Left ventricle myocardium inferior (tissue), 1 donor: ENCODE measurements at regions not wholly inside any gene's neighbourhood (a gene's known extent, or its start where the extent isn't known, plus 50 kb on each side); places are given as distances from the start of the nearest gene placed in this dataset.

Experiments
- DNase-seq: peaks from one replicate; pipeline ENCODE4 v3.0.0-alpha.2; 2020
- H3K27ac ChIP-seq: fragments of 200-600 bp; replicated peaks from 2 replicates; pipeline ENCODE4 v1.8.0; 2021
- H3K27me3 ChIP-seq: fragments of 200-600 bp; 2 replicates; pipeline ENCODE4 v1.8.0; 2021; ENCODE audit warnings: low read depth
- H3K36me3 ChIP-seq: fragments of 200-600 bp; 2 replicates; pipeline ENCODE4 v1.8.0; 2021
- H3K4me1 ChIP-seq: fragments of 200-600 bp; 2 replicates; pipeline ENCODE4 v1.8.0; 2021
- H3K4me3 ChIP-seq: fragments of 200-600 bp; 2 replicates; pipeline ENCODE4 v1.8.0; 2021; ENCODE audit warnings: mild to moderate bottlenecking, moderate library complexity
- H3K9me3 ChIP-seq: fragments of 200-600 bp; replicated peaks from 2 replicates; pipeline ENCODE4 v1.8.0; 2021
- CTCF ChIP-seq: fragments of 200-600 bp; IDR thresholded peaks from 2 replicates; pipeline ENCODE4 v1.8.0; 2021; ENCODE audit warnings: antibody characterized with exemption, mild to moderate bottlenecking, borderline replicate concordance
- intact Hi-C: fragments of 100-400 bp; cut with micrococcal nuclease; formaldehyde crosslinking; loops from one replicate; pipeline ENCODE4 v1.11.0; 2022
- donor health status: DM: no; HTN: yes; CAD: no; lungs with severe emphysema.

DNA sequence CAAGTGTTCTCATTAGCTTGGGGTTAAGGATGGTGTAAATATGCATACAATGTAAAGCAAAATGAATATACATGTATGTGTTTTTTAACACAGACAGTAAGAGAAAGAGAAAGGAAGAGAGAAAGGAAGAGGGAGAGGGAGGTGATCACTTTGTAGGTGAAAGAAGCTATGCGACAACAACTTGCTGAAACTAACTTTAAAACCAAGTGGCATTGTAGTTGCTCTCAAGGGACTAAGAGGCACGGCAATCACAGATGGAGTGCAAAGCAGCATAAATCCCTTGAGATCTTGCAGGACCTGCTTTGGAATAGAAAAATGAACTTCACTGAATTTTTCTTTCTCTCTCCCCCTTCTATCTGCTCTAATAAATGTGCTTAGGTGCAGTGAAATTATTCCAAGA is 1665.0 kb upstream of the TENM3 start:
- Histone ChIP-seq H3K27ac (no peak overlapping the region), H3K36me3 (no peaks in the 10 kb centered on the region), H3K4me1 (no peaks in the 10 kb centered on the region), H3K27me3 (no peaks in the 10 kb centered on the region), H3K4me3 (no peak overlapping the region), H3K9me3 (no peaks in the 10 kb centered on the region)
- intact Hi-C loops, result no loop called here
- TF ChIP-seq CTCF, result no peak
- no peak for DNase-seq

DNA sequence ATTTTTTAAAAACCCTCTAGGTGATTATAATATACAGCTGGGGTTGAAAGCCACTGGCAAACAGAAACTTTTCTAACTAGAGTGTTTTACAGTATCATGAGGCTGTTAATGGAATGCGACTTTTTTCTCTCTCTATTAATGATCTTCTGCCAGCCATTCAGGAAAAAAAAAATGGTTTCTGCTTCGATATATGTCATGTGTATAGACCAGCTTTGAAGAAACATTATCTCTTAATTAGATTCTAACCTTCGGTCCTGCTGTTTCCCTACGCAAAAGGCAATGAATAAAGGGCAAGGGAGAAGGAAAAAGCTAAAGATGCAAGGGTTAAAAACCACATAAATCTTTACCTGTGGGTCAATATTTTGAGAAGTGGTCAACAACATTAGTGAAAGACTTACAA is 1662.1 kb upstream of the TENM3 start:
- Histone ChIP-seq H3K4me1 (no peaks in the 10 kb centered on the region), H3K27me3 (no peaks in the 10 kb centered on the region), H3K9me3 (no peaks in the 10 kb centered on the region), H3K27ac (no peak overlapping the region), H3K4me3 (no peak overlapping the region), H3K36me3 (no peaks in the 10 kb centered on the region)
- intact Hi-C loops, result no loop called here
- TF ChIP-seq CTCF, result no peak
- no peak for DNase-seq

DNA sequence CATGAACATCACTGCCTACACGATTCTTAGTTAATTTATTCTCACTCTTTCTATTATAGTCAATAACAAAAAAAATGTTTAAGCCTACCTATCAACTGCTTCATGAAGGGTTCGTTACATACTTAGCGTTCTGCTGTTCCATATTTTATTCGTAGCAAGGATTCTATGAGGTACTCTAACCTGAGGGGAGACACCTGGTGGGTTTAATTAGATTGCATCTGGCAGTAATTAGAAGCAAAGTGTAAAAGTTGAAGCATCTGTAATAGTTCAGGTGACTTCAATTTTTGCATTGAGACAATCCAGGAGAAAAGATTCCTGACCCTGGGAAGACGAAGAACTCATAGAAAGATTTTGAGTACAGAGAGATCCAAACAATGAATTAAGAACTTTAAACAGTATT is 1655.8 kb upstream of the TENM3 start:
- no peak overlapping the region for H3K4me3 ChIP-seq
- no peak for TF ChIP-seq CTCF
- intact Hi-C loops, result no loop called here
- no peaks in the 10 kb centered on the region for H3K27me3 ChIP-seq
- no peak overlapping the region for H3K27ac ChIP-seq
- no peaks in the 10 kb centered on the region for H3K4me1 ChIP-seq
- no peak for DNase-seq
- H3K36me3 ChIP-seq, result no peaks in the 10 kb centered on the region
- no peaks in the 10 kb centered on the region for H3K9me3 ChIP-seq

DNA sequence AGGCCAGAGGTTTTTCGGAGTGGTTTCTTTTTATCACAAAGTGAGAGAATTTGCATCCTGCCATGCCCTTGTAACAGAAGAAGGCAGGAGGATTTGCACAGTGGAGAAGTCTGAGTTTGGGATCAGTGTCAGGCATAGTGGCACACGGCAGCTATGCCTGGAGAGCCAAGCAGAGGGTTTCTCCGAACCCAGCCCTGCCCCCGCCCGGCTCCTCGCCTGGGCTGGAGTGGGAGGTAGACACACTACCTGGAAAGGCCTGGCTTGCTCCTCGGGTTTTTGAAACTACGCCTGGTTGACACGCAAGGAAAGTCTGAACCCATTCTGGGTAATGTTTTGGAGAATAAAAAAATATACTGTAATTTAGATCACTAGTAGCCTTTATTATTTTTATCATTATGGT is 1653.6 kb upstream of the TENM3 start:
- intact Hi-C loops, result no loop called here
- H3K4me3 ChIP-seq, result no peak overlapping the region

DNA sequence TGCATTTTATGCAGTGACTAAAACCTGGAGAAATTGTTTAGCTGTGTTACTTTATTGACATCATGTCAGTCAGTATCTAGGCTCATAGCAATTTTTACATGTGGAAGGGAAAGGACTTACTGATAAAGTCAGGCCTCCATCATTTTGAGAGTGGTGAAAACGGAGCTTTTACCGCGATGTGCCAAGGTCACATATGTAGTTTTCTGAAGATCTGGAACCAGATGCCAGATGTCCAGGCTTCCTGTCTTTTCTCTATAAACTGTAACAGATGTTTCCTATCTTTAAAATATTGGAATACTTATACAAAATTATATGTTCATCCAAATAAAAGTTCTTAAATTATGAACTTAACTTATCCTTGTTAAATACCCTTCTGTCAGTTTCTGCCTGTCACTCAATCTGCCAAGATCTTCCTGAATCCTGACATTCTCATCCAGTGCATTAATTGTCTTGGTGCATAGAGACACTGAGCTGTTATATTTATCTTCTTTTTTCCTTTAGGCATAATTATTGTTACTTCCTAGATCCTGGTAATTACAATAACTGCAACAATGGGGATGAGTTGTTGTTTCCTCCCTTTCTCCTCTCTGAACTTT is 1646.2 kb upstream of the TENM3 start:
- TF ChIP-seq CTCF, result no peak
- intact Hi-C loops, result no loop called here
- no peak overlapping the region for H3K27ac ChIP-seq
- no peak for DNase-seq
- peaks cover 8% of the 10 kb centered on the region for H3K9me3 ChIP-seq
- no peaks in the 10 kb centered on the region for H3K27me3 ChIP-seq
- H3K4me3 ChIP-seq, result no peak overlapping the region
- H3K36me3 ChIP-seq, result no peaks in the 10 kb centered on the region
- no peaks in the 10 kb centered on the region for H3K4me1 ChIP-seq

More for the DNA sequence above, 1653.6 kb upstream of the TENM3 start:
- Histone ChIP-seq H3K36me3 (no peaks in the 10 kb centered on the region), H3K9me3 (no peaks in the 10 kb centered on the region), H3K4me1 (no peaks in the 10 kb centered on the region), H3K27me3 (no peaks in the 10 kb centered on the region), H3K27ac (no peak overlapping the region)
- no peak for DNase-seq
- TF ChIP-seq CTCF, result no peak
